ENCODE measurements at regions not wholly inside any gene's neighbourhood (a gene's known extent, or its start where the extent isn't known, plus 50 kb on each side); places are given as distances from the start of the nearest gene placed in this dataset.

- WGBS (ENCODE audit: extremely low coverage, insufficient read length, low lambda C conversion rate): no CpG with 5 or more reads among the region's 6 CpGs
- peaks cover 0 to 8% (median 0%) of the 10 kb centered on the region in 3 experiments; a peak in 2 of 7 replicates for H3K36me3 Mint-ChIP-seq (ENCODE audit: insufficient read depth in 1 of 3, low read depth in 3 of 3)
Observed at GRCh38 chr1:214154596-214155292, 126.2 kb upstream of the SMYD2 start.

More at GRCh38 chr1:214154596-214155292, 126.2 kb upstream of the SMYD2 start:
- Histone ChIP-seq H3K4ac (ENCODE audit: low read depth, low read length) (no peak overlapping the region), H2BK15ac (ENCODE audit: low read depth, low read length) (no peak overlapping the region), H3T11ph (ENCODE audit: low read length) (no peak overlapping the region), H3K79me2 (ENCODE audit: insufficient read depth, low read length) (no peaks in the 10 kb centered on the region), H3K14ac (ENCODE audit: insufficient read depth, low read length) (no peak overlapping the region), H3K4me1 (ENCODE audit: insufficient read depth, low read length) (no peaks in the 10 kb centered on the region; the same call in 1 of the 2 replicates), H3K27ac (ENCODE audit: insufficient read length, low read depth, low read length) (no peak overlapping the region), H3K27me3 (ENCODE audit: insufficient read depth, low read length) (no peaks in the 10 kb centered on the region), H4K8ac (replicated peaks; ENCODE audit: insufficient read length, low read depth, low read length) (no peak overlapping the region), H2BK12ac (ENCODE audit: insufficient read length, low read depth, low read length) (no peak overlapping the region), H3K9me3 (ENCODE audit: control insufficient read depth, low read depth, low read length) (no peaks in the 10 kb centered on the region), H4K20me1 (ENCODE audit: control insufficient read depth, insufficient read depth, insufficient read length) (no peaks in the 10 kb centered on the region), H4K91ac (ENCODE audit: insufficient read length, low read depth, low read length) (no peak overlapping the region), H3K23me2 (ENCODE audit: insufficient read length, low read depth, low read length, poor library complexity, severe bottlenecking) (no peaks in the 10 kb centered on the region), H4K5ac (ENCODE audit: insufficient read length, low read depth, low read length) (no peak overlapping the region), H3K23ac (ENCODE audit: insufficient read length, low read depth, low read length) (no peak overlapping the region), H3K56ac (ENCODE audit: insufficient read length, low read depth, low read length) (no peak overlapping the region), H2AK5ac (ENCODE audit: insufficient read length, low read length) (no peak overlapping the region), H3K79me1 (ENCODE audit: insufficient read depth, low read depth, low read length, poor library complexity, severe bottlenecking) (no peaks in the 10 kb centered on the region), H3K9ac (ENCODE audit: extremely low read depth, insufficient read length, low read length) (no peak overlapping the region), H2BK20ac (ENCODE audit: low read depth, low read length, poor library complexity, severe bottlenecking) (no peak overlapping the region), H2BK5ac (ENCODE audit: insufficient read length, low read length) (no peak overlapping the region), H2BK120ac (ENCODE audit: low read depth, low read length, poor library complexity, severe bottlenecking) (no peak overlapping the region), H3K18ac (ENCODE audit: insufficient read length, low read depth, low read length) (no peak overlapping the region), H3K4me2 (ENCODE audit: insufficient read depth, insufficient read length, low read length) (no peak overlapping the region), H2AFZ (ENCODE audit: low read length) (no peak overlapping the region)
- no peak overlapping the region for H3K4me3 Mint-ChIP-seq
- H3K4me1 Mint-ChIP-seq: peaks cover 22 to 28% of the 10 kb centered on the region in 2 experiments
- no peak overlapping the region for H3K27ac Mint-ChIP-seq
- TF ChIP-seq CTCF (conservative IDR thresholded peaks at IDR 0.05): no peak
- no peaks in the 10 kb centered on the region; a peak in 2 of 5 replicates for H3K9me3 Mint-ChIP-seq
- DNase-seq: no peak
- peaks cover 28% of the 10 kb centered on the region for H3K27me3 Mint-ChIP-seq (ENCODE audit: low read depth)

Data from H9 (cell line).